Natural killer cell treated with Interleukin-12 subunit alpha and Interleukin-12 subunit beta and Interleukin-15 and Interleukin-18, amount 100 ng/mL, for 72 hours (primary cell): ENCODE measurements at regions not wholly inside any gene's neighbourhood (a gene's known extent, or its start where the extent isn't known, plus 50 kb on each side); places are given as distances from the start of the nearest gene placed in this dataset.

Experiments
- ATAC-seq, 2 donors: fragments of 150-1000 bp; cut with Tn5 transposase in 1 of 2; sonication (Bioruptor Pico), chemical (Tn5 transposase) in 1 of 2; 2 replicates each; pipeline ENCODE4 v1.10.0; 2021
- DNase-seq: peaks from one replicate; pipeline ENCODE4 v3.0.0; 2022; ENCODE audit warnings: low spot score
- H3K27ac Mint-ChIP-seq, 2 donors: 1 replicate in 1 of 2; 2 replicates in 1 of 2; pipeline ENCODE4 v1.8.0; 2022; ENCODE audit warnings: mixed read lengths in 2 of 2, mild to moderate bottlenecking in 1 of 2, moderate library complexity in 1 of 2
- H3K27me3 Mint-ChIP-seq, 2 donors: 1 replicate in 1 of 2; 2 replicates in 1 of 2; pipeline ENCODE4 v1.8.0; 2022; ENCODE audit warnings: mixed read lengths in 2 of 2
- H3K36me3 Mint-ChIP-seq: one replicate; pipeline ENCODE4 v1.8.0; 2022; ENCODE audit warnings: mixed read lengths
- H3K4me1 Mint-ChIP-seq, 2 donors: 1 replicate in 1 of 2; 2 replicates in 1 of 2; pipeline ENCODE4 v1.8.0; 2022; ENCODE audit warnings: low read depth in 2 of 2, mixed read lengths in 2 of 2, mild to moderate bottlenecking in 1 of 2
- H3K4me3 Mint-ChIP-seq: one replicate; pipeline ENCODE4 v1.8.0; 2022; ENCODE audit warnings: mixed read lengths
- H3K9me3 Mint-ChIP-seq: 2 replicates; pipeline ENCODE4 v1.8.0; 2022; ENCODE audit warnings: mixed read lengths

GRCh38 chr6:139760128-139760527 lies 385.7 kb upstream of the CITED2 start:
- Mint-ChIP-seq H3K27me3 (peaks cover 0 to 3% of the 10 kb centered on the region in 2 donors), H3K9me3 (no peaks in the 10 kb centered on the region), H3K36me3 (no peaks in the 10 kb centered on the region), H3K27ac (no peak overlapping the region), H3K4me1 (peaks cover 14% of the 10 kb centered on the region in 2 donors), H3K4me3 (no peak overlapping the region)
- ATAC-seq (no peak), DNase-seq (no peak)

- H3K27me3 Mint-ChIP-seq, result peaks cover 0 to 3% of the 10 kb centered on the region in 2 donors
- no peak overlapping the region for H3K27ac Mint-ChIP-seq
- H3K9me3 Mint-ChIP-seq, result no peaks in the 10 kb centered on the region
Measured at GRCh38 chr6:139759086-139759485, 384.6 kb upstream of the CITED2 start.

GRCh38 chr6:139758209-139758611 lies 383.8 kb upstream of the CITED2 start:
- Mint-ChIP-seq H3K4me1 (no peaks in the 10 kb centered on the region), H3K27ac (no peak overlapping the region), H3K36me3 (no peaks in the 10 kb centered on the region), H3K9me3 (no peaks in the 10 kb centered on the region), H3K4me3 (no peak overlapping the region), H3K27me3 (peaks cover 0 to 3% of the 10 kb centered on the region in 2 donors)
- ATAC-seq (no peak), DNase-seq (no peak)

More at GRCh38 chr6:139759086-139759485, 384.6 kb upstream of the CITED2 start:
- ATAC-seq, result no peak
- Mint-ChIP-seq H3K4me3 (no peak overlapping the region), H3K36me3 (no peaks in the 10 kb centered on the region), H3K4me1 (peaks cover 3 to 4% of the 10 kb centered on the region in 2 donors)
- no peak for DNase-seq

- no peak for DNase-seq
- Mint-ChIP-seq H3K4me3 (no peak overlapping the region), H3K4me1 (no peaks in the 10 kb centered on the region), H3K27me3 (peaks cover 0 to 3% of the 10 kb centered on the region in 2 donors), H3K9me3 (no peaks in the 10 kb centered on the region), H3K36me3 (no peaks in the 10 kb centered on the region), H3K27ac (no peak overlapping the region)
- no peak for ATAC-seq
Measured at GRCh38 chr6:139757784-139758183, 383.3 kb upstream of the CITED2 start.

- no peaks in the 10 kb centered on the region for H3K9me3 Mint-ChIP-seq
Measured at GRCh38 chr6:139756381-139756780, 381.9 kb upstream of the CITED2 start.

GRCh38 chr6:139754898-139755775 lies 380.7 kb upstream of the CITED2 start:
- H3K27ac Mint-ChIP-seq, result no peak overlapping the region
- H3K4me1 Mint-ChIP-seq, result no peaks in the 10 kb centered on the region
- H3K4me3 Mint-ChIP-seq, result no peak overlapping the region
- ATAC-seq (no peak), DNase-seq (no peak)
- no peaks in the 10 kb centered on the region for H3K9me3 Mint-ChIP-seq
- peaks cover 0 to 3% of the 10 kb centered on the region in 2 donors for H3K27me3 Mint-ChIP-seq
- no peaks in the 10 kb centered on the region for H3K36me3 Mint-ChIP-seq

More at GRCh38 chr6:139756381-139756780, 381.9 kb upstream of the CITED2 start:
- no peaks in the 10 kb centered on the region for H3K36me3 Mint-ChIP-seq
- no peaks in the 10 kb centered on the region for H3K4me1 Mint-ChIP-seq
- H3K27me3 Mint-ChIP-seq, result peaks cover 0 to 3% of the 10 kb centered on the region in 2 donors
- DNase-seq (no peak), ATAC-seq (no peak)
- no peak overlapping the region for H3K27ac Mint-ChIP-seq
- H3K4me3 Mint-ChIP-seq, result no peak overlapping the region

- H3K27ac Mint-ChIP-seq, result no peak overlapping the region
- H3K4me1 Mint-ChIP-seq, result no peaks in the 10 kb centered on the region
- no peaks in the 10 kb centered on the region for H3K9me3 Mint-ChIP-seq
- ATAC-seq (no peak), DNase-seq (no peak)
- H3K4me3 Mint-ChIP-seq, result no peak overlapping the region
- H3K27me3 Mint-ChIP-seq, result peaks cover 0 to 3% of the 10 kb centered on the region in 2 donors
- H3K36me3 Mint-ChIP-seq, result no peaks in the 10 kb centered on the region
Measured at GRCh38 chr6:139753198-139753861, 378.9 kb upstream of the CITED2 start.

GRCh38 chr6:139752086-139752485 lies 377.6 kb upstream of the CITED2 start:
- H3K9me3 Mint-ChIP-seq, result no peaks in the 10 kb centered on the region
- DNase-seq (no peak), ATAC-seq (no peak)
- no peaks in the 10 kb centered on the region for H3K4me1 Mint-ChIP-seq
- H3K27ac Mint-ChIP-seq, result no peak overlapping the region
- H3K4me3 Mint-ChIP-seq, result no peak overlapping the region
- peaks cover 0 to 3% of the 10 kb centered on the region in 2 donors for H3K27me3 Mint-ChIP-seq
- no peaks in the 10 kb centered on the region for H3K36me3 Mint-ChIP-seq

- no peaks in the 10 kb centered on the region for H3K27me3 Mint-ChIP-seq
- no peaks in the 10 kb centered on the region for H3K4me1 Mint-ChIP-seq
- H3K9me3 Mint-ChIP-seq, result no peaks in the 10 kb centered on the region
Measured at GRCh38 chr6:139751179-139751578, 376.7 kb upstream of the CITED2 start.

GRCh38 chr6:139748353-139749146 lies 374.1 kb upstream of the CITED2 start:
- no peaks in the 10 kb centered on the region for H3K9me3 Mint-ChIP-seq
- no peak for ATAC-seq
- H3K4me3 Mint-ChIP-seq, result no peak overlapping the region
- no peak for DNase-seq
- H3K36me3 Mint-ChIP-seq, result no peaks in the 10 kb centered on the region
- H3K4me1 Mint-ChIP-seq, result no peaks in the 10 kb centered on the region
- no peaks in the 10 kb centered on the region for H3K27me3 Mint-ChIP-seq
- no peak overlapping the region for H3K27ac Mint-ChIP-seq

More at GRCh38 chr6:139751179-139751578, 376.7 kb upstream of the CITED2 start:
- H3K27ac Mint-ChIP-seq, result no peak overlapping the region
- no peak for ATAC-seq
- H3K36me3 Mint-ChIP-seq, result no peaks in the 10 kb centered on the region
- H3K4me3 Mint-ChIP-seq, result no peak overlapping the region
- DNase-seq, result no peak

- H3K4me1 Mint-ChIP-seq, result no peaks in the 10 kb centered on the region
- ATAC-seq (no peak), DNase-seq (no peak)
- no peaks in the 10 kb centered on the region for H3K9me3 Mint-ChIP-seq
- no peak overlapping the region for H3K4me3 Mint-ChIP-seq
- no peaks in the 10 kb centered on the region for H3K36me3 Mint-ChIP-seq
- H3K27ac Mint-ChIP-seq, result no peak overlapping the region
- H3K27me3 Mint-ChIP-seq, result no peaks in the 10 kb centered on the region
Measured at GRCh38 chr6:139747154-139747553, 372.7 kb upstream of the CITED2 start.

- no peak overlapping the region for H3K27ac Mint-ChIP-seq
- no peak for DNase-seq
- no peak overlapping the region for H3K4me3 Mint-ChIP-seq
Measured at GRCh38 chr6:139744891-139745290, 370.4 kb upstream of the CITED2 start.

GRCh38 chr6:139743664-139744437 lies 369.4 kb upstream of the CITED2 start:
- Mint-ChIP-seq H3K27me3 (peaks cover 5 to 10% of the 10 kb centered on the region in 2 donors), H3K4me3 (no peak overlapping the region), H3K4me1 (no peaks in the 10 kb centered on the region), H3K27ac (no peak overlapping the region), H3K36me3 (no peaks in the 10 kb centered on the region), H3K9me3 (no peaks in the 10 kb centered on the region)
- DNase-seq (no peak), ATAC-seq (no peak)

More at GRCh38 chr6:139744891-139745290, 370.4 kb upstream of the CITED2 start:
- Mint-ChIP-seq H3K36me3 (no peaks in the 10 kb centered on the region), H3K27me3 (peaks cover 5 to 10% of the 10 kb centered on the region in 2 donors), H3K4me1 (no peaks in the 10 kb centered on the region), H3K9me3 (no peaks in the 10 kb centered on the region)
- ATAC-seq, result no peak
